NCI-H69 (cell line): ENCODE measurements at regions not wholly inside any gene's neighbourhood (a gene's known extent, or its start where the extent isn't known, plus 50 kb on each side); places are given as distances from the start of the nearest gene placed in this dataset.

Experiments used
- DNase-seq: peaks from one replicate; lab custom pipeline; 2025; lab: John Stamatoyannopoulos, UW

DNA sequence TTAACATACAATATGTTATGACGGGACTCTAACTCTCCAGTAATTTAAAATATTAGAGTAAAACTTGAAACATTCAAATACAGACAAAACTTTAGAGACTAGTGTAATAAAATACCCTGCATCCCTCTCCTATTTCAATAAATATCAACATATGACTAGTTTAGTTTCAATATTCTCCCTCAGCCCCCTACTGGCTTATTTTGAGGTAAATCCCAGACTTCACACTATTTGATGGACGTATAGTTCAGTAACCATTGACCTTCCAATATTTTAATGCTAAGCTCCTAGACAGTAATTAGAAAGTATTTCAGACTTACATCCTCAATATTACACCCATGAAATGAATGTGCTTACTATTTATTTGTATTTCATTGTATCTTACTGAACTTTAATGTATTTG is 180.7 kb upstream of the STARD13 start:
- DNase-seq: no peak

DNA sequence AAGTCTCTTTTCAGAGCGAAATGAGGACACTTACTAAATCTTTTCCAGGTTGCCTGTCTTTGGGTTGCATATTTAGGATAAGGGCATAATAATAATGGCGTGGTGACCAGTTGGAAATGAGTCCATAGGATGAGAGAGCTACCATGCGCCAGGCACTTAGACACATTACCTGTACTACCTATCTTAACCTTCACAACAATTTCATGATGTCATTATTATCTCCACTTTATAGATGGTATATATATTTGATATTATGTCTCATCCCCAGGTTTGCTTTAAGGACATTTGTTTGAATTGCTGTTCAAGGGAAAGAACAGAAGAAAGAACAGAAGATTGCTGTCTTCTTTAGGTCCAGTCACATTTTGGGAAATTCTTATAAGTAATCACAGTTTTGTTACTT is 182.0 kb upstream of the STARD13 start:
- no peak for DNase-seq

DNA sequence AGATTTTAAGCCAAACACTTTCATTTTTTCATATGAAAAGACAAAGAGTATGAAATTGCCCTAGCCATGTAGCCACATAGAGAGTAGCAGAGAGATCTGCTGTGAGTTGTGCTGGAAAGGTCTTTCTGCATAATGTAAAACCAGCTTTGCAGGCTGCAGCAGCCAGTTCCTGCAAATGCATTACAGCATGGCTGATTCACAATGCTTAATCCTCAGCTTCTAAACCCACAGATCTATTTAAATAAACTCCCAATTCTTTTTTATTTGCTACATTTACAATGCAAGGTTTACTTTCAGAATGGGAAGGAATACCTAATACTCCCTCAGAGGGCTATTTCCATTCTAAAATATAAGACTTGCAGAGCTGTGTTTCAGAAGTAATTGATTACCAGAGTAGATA is 185.6 kb upstream of the STARD13 start:
- DNase-seq: no peak

DNA sequence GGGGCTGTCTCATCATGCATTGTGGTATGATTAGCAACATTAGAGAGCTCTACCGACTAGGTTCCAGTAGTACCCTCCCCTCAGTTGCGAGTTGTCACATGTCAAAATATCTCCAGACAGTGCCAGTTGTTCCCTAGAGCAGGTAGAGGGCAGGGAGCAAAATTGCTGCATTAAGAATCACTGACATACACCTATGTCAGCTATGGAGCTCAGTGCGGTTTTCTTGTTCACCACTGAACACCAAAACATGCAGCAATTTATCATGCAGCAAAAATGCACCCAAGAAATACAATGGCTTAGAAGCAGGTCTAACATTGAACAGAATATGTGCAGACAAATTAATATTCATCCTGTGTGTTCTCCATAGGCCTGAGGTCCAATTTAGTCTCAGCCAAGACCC is 186.9 kb upstream of the STARD13 start:
- DNase-seq: no peak

DNA sequence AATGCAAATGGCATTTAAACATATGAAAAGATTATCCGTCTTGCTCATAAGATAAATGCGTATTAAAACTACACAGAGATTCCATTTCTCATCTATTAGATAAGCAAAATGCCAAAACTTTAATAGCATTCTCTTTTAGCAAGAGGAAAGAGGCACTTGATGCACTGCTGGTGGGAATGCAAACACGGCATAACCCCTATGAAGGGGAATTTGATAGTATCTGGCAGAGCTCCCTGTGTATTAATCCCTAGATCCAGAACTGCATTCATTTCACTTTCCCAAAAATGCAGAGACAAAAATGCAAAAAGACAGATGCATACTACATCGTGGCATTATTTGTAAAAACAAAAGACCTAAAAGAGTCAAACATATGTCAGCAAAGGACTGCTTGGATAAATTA is 193.6 kb upstream of the STARD13 start:
- no peak for DNase-seq

DNA sequence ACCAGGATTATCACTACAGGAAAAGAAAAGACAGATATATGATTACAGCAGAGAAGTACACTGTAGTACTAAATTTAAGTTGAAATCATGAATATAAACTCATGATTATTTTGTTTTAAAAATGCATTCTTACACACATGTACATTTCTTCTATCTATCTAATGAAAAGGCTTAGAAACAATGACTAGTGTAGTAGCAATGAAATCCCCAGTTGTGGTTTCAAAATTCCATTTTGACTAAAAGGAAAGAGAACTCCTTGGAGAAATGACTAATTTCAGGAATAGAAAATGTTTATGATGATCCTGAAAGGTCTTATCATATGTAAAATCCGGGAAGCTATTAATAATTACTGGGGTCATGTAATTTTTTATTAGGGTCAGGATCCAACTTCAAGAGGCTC is 195.0 kb upstream of the STARD13 start:
- DNase-seq: no peak

DNA sequence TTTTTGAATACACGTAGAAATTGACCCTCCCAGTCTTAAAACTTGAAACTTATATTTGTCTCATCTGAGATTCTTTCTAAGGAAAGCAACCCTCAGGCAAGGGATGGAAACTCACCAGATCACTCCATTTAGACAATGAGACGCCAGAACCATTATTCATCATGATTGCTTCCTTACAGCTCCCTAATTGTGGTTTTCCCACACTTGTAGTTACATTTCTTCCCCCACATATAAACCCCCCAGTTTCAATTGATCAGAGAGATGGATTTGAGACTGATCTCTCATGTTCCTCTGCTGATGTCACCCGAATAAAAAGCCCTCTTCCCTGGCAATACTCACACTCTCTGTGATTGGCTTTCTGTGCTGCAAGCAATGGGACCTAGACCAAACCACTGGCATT is 197.9 kb upstream of the STARD13 start:
- no peak for DNase-seq

DNA sequence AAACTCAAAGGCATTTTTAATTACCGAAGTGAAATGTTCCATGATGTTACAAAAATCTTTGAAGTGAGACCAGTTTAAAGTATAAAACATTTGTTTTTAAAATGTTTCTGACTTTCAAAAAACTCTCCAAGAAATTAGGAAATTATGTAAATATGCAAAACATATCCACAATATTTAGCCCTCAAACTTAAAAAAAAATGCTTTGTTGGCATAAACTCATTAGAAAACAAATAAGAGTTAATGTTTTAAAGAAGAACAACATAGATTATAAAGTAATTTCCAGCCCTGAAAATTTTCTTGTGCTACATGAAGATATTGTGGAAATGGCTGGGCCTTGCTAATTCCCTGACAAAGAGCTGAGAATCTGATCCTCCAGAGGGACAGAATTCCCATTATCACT is 199.7 kb upstream of the STARD13 start:
- DNase-seq: no peak

DNA sequence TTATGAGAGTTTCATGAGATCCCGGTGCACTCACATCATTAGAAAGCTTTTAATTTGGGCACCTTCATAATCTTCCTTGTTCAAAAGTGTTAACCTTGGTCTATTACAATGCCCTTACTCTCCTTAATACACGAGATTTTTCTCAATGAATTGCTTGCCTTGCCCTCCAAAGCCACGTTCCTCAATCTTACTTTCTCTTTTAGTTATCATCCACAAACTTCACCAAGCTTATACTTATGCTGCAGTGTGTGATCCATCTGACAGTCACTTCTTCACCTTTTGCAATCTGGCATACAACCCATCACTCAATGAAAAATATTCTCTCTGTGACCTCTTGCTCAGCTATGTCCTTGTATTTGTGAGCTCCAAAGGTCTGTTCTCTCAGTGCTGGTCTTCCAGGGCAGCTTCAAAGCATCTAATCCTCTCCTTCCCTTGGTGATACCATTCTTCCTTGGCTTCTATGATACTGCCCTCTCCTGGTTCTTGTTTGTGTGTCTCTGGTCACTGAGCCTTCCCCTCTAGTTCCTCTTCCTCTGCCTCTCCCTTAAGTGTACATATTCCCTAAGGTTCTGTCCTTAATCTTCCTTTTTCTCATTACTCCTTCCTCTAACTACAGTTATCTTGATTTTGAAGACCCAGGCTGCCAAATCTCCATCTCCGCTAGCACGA is 202.2 kb upstream of the STARD13 start:
- peak; percentile 47 for DNase-seq

DNA sequence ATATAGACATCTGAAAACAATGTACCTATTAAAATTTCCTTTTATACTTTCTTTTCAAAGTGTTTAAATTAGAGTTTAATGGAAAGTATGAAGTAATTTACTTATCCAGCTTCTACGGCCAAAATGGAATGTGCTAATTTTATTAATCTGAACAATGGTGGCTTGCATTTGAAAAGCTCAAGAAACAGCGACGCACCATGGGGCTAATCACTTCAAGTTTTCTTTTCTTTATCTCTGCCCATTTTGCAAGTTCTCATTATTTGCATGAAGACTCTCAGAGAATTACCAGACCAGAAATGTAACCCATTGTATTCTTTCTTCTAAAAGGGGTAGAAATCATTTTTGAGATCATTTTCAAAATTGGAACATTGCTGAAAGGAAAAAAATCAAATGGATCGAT is 204.0 kb upstream of the STARD13 start:
- no peak for DNase-seq

DNA sequence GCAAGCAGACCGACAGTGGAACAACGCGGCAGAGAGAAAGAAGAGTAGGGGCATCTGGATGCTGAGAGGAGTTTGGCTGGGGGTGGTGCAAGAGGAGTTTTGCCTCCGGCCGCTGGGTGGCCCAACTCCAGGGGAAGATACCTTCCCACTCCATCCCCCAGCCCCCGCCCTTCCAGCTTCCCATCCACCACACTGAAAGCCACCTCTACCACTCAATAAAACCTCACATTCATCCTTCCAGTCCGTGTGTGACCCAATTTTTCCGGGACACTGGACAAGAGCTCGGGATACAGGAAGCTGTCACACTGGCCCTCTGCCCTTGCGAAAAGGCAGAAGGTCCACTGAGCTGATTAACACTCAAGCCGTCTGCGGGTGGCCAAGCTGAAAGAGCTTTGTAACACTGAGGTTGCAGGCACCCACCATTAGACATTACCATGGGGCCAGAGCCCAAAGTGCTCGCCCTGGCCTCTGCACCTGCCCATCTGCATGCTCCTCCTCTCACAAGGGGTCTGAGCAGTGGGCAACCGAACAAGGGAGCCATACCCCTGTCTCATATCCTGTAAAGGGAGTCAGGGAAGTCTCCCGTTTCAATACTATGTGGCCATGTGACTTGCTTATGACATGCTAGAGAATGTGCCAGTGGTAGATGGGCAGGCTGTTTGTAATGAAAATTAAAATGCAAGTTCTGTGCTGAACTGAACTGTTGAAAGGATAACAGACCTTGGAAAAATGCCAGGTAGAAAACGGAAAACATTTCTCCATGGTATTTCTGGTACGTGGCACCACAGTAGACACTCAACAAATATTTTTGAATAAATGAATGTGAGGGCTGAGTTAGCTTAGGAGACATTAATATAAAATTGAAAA is 205.1 kb upstream of the STARD13 start:
- no peak for DNase-seq

DNA sequence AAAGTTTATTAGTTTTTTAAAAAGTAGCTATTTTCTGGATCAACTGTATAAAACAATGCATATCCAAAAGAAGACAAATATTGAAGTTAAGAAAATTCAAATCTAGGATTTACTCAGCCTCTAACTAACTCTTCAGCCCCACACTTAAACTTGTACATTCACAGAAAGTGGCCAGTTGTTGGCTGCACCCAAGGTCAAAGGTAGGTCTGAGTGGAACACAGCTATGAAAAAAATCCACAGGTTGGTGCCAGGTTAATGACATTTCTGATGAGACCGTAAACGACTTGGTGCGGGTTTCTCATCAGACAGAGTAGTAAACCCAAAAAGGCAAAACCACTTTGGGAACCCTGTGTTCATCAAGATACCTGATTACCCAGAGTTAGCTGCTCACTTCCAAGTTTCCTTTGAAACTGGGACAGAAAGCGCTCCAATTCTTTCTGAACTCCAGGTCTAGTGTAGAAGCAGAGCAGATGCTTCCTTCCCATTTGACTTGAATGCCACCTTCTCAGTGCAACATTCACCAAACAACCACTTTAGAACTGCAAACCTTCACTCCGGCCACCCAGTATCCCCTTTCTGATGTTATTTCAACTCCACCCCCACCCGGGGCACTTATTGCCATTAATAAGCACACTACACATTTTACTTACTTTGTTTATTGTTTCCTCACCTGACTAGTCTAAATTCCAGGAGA is 208.3 kb upstream of the STARD13 start:
- no peak for DNase-seq

DNA sequence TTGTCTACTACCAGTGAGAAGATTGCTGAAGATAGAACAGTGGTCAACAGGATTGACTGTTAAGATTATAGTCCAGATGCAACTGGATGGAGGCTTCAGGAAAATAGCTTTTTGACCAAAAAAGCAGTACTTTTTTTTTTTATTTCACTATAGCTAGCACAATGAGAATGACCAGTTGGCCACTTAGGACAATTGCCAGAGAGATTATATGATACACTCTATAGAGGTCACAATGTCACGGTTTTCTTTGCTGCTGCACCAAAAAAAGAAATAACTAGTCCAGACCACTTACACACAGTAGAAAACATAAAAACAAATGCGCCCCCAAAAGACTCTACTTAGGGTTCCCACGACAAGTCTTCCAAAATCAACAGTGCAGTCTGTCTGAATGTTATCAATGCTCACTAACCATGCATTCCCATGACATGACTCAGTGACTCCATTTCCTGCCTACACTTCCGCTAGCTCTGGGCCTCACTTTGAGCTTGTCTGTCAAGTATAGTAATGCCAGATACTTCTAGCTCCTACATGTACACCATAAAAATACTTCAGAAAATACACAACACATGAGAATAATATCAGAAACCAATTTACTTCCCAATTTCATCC is 209.1 kb upstream of the STARD13 start:
- DNase-seq: peak; percentile 1

DNA sequence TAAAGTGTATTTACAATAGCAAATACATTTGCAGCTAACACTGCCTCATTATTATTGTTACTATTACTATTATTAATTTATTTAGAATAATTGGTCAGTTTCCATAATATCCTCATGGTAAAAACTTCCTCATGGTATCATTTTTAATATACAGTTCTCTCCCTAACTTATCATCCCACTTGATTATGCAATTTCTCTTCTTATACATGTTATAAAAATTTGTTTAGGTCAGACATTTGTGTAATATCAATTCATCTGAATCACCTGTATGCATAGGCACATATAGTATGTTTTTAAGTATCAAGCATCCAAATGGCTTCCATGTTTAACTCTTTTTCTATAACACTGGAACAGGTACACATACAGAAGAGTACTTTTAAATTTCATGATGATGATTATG is 210.8 kb upstream of the STARD13 start:
- DNase-seq: no peak

DNA sequence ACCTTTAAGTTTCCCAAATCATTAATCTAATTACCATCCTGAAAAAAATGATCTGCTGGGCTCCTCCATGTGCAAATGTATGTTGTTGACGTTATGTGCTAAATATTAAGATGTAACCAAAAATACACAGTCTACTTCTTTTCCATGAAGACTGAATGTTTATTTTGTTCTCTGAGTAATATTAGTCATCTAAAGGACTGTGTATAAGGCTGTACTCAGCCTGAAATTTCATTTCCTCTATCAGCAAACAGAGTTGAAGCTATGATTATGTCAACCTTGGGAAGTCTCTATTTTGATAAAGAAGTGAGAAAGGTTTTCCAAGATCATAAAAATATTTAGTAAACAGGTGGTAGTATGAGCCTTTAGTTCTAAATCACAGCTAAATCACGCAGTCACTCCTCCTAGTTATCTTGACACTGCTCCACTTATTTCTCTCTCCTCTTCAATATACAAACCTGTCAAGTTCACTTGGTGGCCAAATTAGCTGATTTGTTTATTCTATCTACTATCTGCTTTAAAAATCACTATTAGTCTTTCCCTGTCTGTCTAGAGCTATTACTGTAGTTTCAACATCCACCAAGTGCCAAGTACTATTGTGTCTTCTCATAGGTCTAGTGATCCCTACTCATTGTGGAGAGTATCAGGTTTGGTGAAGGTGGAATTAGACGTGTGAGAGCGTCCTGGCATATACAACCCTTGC is 211.7 kb upstream of the STARD13 start:
- no peak for DNase-seq

DNA sequence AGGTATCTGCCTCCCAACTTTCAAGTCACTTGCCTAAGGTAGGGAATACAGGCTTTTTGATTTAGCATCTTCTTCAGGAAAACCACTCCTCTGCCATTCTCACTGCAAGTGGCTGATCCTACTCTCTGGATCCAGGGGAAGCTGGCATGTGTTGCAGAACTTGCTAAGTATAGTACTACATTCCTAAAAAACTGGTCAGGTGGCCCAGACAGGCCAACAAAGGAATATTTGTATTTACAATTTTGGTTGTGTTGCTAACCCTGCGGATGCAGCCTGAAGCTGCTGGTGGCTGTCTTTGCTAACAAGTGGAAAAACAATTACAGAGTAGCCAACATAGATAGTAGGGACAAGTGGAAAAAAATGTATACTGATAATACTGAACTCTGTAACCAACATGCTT is 222.5 kb upstream of the STARD13 start:
- no peak for DNase-seq

DNA sequence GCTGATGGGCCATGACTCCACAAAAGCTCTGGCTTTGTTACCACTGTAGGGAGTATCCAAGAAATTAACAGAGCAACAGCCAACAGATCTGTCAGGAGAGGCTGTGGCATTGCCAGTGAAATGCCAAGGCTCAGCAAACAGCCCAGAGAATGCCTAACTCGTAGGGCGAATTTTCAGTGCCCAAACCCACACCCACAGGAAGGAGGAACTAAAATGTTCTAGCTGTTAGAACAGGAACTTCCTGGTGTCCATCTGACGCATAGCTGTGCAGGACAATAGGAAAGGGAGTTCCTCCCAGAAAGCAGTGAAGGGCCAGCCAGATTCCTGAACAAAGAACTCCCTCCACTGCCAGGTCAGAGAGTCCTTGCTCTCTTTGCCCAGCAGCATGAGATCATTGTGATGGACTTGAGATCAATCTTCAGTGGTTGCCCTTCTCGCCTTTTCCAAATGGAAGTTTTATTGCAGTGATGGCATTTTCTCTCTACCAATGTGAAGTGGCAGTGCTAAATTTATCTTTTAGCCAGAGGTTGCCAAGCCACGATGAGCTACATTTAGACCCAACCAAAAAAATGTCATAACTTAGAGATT is 224.2 kb upstream of the STARD13 start:
- no peak for DNase-seq

DNA sequence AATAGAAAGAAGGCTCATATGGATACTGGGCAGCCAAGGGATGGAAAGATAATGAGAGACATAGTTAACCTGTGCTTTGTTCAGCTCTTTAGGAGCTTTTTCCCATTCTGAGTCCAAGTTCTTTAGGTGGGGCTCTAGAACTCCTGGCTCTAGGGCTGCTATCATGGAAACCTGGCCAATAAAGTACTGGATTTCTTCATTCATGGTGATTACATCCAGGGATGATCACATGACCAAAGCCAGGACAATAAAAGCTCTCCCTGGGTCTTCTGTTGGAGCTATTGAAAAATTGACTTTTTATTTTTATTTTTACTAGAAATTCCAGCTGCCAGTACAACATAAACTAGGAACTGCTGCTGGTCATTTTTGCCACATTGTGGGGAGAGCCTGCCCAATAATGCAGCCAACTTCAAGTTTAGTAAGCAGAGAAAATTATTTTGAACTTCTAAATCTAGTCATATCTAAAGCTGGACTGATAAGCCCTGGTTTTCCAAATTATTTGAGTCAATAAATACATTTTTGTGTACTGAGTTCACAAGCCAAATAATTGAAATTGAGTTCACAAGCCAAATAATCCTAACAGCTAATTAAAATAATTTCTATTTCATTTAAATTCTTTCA is 224.9 kb upstream of the STARD13 start:
- DNase-seq: no peak

DNA sequence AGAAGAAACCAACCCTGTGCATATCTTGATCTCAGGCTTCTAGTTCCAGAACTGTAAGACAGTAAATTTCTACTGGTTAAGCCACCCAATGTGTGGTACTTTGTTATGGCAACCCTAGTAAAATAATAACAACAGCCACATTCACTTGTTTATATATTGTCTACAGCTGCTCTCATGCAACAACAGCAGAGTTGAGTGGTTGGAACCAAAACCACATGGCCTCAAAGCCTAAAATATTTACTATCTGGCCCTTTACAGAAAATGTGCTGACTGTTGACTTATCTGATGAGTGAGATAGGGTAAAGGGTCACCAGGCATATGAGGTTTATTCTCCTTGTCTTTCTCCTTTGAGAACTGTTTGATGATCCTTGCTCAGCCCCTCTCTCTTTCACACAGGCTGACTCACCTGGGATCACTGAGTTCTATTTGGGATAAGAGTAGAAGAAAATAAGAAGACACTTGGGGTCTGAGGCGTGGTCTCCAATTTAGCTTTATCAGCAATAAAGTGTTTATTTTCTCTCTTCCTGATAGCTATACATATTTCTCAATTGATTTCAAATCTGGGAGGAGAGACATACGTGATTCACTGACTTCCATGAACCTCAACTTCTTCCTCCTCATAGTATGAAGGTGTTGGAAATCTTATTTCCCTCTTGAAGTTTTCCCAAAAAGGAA is 227.5 kb upstream of the STARD13 start:
- no peak for DNase-seq

DNA sequence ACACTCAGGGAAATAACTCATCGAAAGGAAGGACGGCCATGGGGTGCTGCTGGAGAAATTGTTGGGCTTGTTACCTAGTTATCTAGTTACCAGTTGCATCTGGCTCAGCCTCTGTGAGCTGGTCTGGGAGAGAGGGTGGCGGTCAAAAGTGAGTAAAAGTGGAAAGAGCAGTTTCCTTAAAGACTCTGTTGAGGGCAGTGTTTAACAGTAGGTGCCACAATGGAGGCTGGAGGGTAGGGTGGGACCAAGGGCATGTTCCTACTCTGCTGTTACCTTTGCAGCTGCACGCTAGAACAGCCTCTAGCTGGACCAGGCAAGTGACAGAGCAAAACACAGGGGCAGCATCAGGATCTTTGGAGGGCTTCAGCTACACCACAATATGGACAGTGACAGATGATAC is 228.8 kb upstream of the STARD13 start:
- DNase-seq: peak; percentile 3

DNA sequence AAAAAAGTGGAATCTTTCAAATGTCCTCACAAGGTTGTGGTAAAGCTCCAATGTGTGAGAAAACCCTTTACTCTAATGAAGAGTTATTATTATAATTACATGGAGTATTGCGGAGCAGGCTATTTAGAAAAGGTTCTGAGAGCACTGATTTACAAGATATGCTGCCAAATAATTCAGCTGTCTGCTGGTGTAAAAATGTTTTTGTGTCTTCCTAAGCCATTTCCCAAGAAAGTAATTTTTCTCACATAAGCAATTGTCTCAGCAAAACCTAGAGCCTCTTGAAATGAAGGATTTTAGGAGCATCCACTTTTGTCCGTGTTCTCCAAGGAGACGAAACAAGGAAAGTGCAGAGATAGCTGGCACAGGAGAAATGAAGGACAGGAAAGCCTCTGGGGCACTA is 229.6 kb upstream of the STARD13 start:
- no peak for DNase-seq
